ENCODE measurements at regions not wholly inside any gene's neighbourhood (a gene's known extent, or its start where the extent isn't known, plus 50 kb on each side); places are given as distances from the start of the nearest gene placed in this dataset.

- DNase-seq (ENCODE audit: low read depth, low spot score) (no peak), ATAC-seq (no peak)
- ChIA-PET POLR2A (no interaction called here), CTCF (no interaction called here)
- Histone ChIP-seq H3K36me3 (ENCODE audit: control insufficient read depth, insufficient read depth, low read length) (no peaks in the 10 kb centered on the region), H3K27ac (ENCODE audit: low read length) (no peak overlapping the region), H3K27me3 (ENCODE audit: control insufficient read depth, insufficient read depth, low read length) (no peaks in the 10 kb centered on the region), H3K9me3 (ENCODE audit: control insufficient read depth, insufficient read depth, low read depth, low read length) (no peaks in the 10 kb centered on the region), H3K4me3 (ENCODE audit: low read depth in 2 of 2, low read length in 2 of 2) (no peak overlapping the region), H3K4me1 (ENCODE audit: control insufficient read depth, insufficient read depth, low read length) (no peaks in the 10 kb centered on the region)
- in situ Hi-C loops (cut with HindIII; ENCODE audit: low pct_unique_long_range_greater_than_20kb, low sequenced_read_pairs): no loop called here
- TF ChIP-seq, protein P1, sequence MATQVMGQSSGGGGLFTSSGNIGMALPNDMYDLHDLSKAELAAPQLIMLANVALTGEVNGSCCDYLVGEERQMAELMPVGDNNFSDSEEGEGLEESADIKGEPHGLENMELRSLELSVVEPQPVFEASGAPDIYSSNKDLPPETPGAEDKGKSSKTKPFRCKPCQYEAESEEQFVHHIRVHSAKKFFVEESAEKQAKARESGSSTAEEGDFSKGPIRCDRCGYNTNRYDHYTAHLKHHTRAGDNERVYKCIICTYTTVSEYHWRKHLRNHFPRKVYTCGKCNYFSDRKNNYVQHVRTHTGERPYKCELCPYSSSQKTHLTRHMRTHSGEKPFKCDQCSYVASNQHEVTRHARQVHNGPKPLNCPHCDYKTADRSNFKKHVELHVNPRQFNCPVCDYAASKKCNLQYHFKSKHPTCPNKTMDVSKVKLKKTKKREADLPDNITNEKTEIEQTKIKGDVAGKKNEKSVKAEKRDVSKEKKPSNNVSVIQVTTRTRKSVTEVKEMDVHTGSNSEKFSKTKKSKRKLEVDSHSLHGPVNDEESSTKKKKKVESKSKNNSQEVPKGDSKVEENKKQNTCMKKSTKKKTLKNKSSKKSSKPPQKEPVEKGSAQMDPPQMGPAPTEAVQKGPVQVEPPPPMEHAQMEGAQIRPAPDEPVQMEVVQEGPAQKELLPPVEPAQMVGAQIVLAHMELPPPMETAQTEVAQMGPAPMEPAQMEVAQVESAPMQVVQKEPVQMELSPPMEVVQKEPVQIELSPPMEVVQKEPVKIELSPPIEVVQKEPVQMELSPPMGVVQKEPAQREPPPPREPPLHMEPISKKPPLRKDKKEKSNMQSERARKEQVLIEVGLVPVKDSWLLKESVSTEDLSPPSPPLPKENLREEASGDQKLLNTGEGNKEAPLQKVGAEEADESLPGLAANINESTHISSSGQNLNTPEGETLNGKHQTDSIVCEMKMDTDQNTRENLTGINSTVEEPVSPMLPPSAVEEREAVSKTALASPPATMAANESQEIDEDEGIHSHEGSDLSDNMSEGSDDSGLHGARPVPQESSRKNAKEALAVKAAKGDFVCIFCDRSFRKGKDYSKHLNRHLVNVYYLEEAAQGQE (IDR thresholded peaks at IDR 0.05; ENCODE audit: insufficient read depth in 1 of 2, low read depth in 2 of 2, low read length in 1 of 2): no peak
- TF ChIP-seq SIN3A (IDR thresholded peaks at IDR 0.05; ENCODE audit: borderline replicate concordance, insufficient read depth, low read depth, low read length) (no peak), POLR2AphosphoS5 (IDR thresholded peaks at IDR 0.05; ENCODE audit: low read depth, low read length) (no peak)
- no TSS peak for BruUV-seq (replicated peaks)
- intact Hi-C loops (cut with micrococcal nuclease; ENCODE audit: unreplicated experiment): no loop called here
Observed at GRCh38 chr2:57890464-57890863, 156.1 kb upstream of the VRK2 start.

DNA sequence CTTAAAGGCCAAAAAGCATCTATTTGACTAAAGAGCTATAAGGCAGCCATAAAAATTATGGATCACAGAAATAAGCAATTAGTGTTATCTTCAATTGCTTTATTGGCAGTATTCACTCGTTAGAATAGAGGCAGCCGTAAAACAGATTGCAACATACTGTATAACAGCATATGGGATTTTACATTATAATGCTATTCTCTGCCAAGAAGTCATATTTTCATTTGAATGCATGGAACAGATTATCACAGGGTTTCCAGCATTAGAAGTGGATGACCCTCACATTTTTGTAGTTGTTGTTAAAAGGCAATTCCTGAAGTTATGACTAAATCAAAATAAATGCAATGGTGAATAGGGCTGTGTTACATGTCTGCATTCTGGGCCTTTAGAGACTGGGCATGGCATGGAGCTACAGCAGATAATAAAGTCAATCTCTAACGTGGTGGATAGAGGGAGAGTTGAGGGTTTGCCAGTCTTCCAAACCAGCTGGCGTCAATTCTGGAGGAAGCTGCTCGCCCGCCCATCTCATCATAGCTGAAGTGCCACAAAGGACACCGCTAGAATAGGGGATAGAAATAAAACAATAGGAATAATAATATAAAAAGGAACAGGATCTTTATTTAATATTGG, 155.4 kb upstream of the VRK2 start:
- ChIA-PET CTCF (no interaction called here), POLR2A (no interaction called here)
- ATAC-seq (no peak), DNase-seq (ENCODE audit: low read depth, low spot score) (no peak)
- intact Hi-C loops (cut with micrococcal nuclease; ENCODE audit: unreplicated experiment): no loop called here
- Histone ChIP-seq H3K4me3 (ENCODE audit: low read depth in 2 of 2, low read length in 2 of 2) (no peak overlapping the region), H3K27ac (ENCODE audit: low read length) (no peak overlapping the region), H3K27me3 (ENCODE audit: control insufficient read depth, insufficient read depth, low read length) (no peaks in the 10 kb centered on the region), H3K9me3 (ENCODE audit: control insufficient read depth, insufficient read depth, low read depth, low read length) (no peaks in the 10 kb centered on the region), H3K36me3 (ENCODE audit: control insufficient read depth, insufficient read depth, low read length) (no peaks in the 10 kb centered on the region), H3K4me1 (ENCODE audit: control insufficient read depth, insufficient read depth, low read length) (no peaks in the 10 kb centered on the region)
- no TSS peak for BruUV-seq (replicated peaks)
- in situ Hi-C loops (cut with HindIII; ENCODE audit: low pct_unique_long_range_greater_than_20kb, low sequenced_read_pairs): no loop called here
- TF ChIP-seq, protein P1 (IDR thresholded peaks at IDR 0.05; ENCODE audit: insufficient read depth in 1 of 2, low read depth in 2 of 2, low read length in 1 of 2): no peak
- TF ChIP-seq SIN3A (IDR thresholded peaks at IDR 0.05; ENCODE audit: borderline replicate concordance, insufficient read depth, low read depth, low read length): no peak
- no peak for TF ChIP-seq CTCF (IDR thresholded peaks at IDR 0.05)
- TF ChIP-seq TCF7L2 (IDR thresholded peaks at IDR 0.05; ENCODE audit: low read depth, low read length): no peak
- no peak for TF ChIP-seq POLR2AphosphoS5 (IDR thresholded peaks at IDR 0.05; ENCODE audit: low read depth, low read length)

Measured in Panc1 (cell line).